Hematopoietic multipotent progenitor cell treated with erythropoietin and hydrocortisone succinate and interleukin-3 and kit ligand, for 4 days (in vitro differentiated cells): ENCODE measurements at regions not wholly inside any gene's neighbourhood (a gene's known extent, or its start where the extent isn't known, plus 50 kb on each side); places are given as distances from the start of the nearest gene placed in this dataset.
"Not testable (repeated sequence)": the region's sequence is repeated elsewhere in the genome, so short reads cannot be mapped to it uniquely, and the experiment has no call there.

ENCODE experiments used
- DNase-seq: peaks from one replicate; pipeline ENCODE4 v3.0.0-alpha.2; 2015

DNA sequence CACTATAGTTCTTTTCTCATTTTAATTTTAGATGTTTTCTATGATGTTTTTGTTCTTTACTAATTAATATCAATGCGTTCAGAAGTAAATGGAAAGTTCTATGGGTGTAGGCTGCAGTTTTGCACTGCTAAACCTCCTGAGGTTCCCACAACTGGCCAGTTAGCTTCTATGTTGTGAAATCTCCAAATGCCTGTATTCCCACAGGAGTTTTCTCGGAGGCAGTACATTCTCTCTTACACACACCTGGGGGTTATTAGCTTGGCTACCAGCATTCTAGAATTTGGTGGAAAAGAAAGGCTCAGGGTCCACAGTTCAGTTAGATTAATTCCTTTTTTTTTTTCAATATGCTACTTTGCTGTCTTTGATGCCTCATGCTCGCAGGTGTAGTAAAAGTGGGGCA, 216.9 kb upstream of the NRIP1 start:
- DNase-seq, result no peak

DNA sequence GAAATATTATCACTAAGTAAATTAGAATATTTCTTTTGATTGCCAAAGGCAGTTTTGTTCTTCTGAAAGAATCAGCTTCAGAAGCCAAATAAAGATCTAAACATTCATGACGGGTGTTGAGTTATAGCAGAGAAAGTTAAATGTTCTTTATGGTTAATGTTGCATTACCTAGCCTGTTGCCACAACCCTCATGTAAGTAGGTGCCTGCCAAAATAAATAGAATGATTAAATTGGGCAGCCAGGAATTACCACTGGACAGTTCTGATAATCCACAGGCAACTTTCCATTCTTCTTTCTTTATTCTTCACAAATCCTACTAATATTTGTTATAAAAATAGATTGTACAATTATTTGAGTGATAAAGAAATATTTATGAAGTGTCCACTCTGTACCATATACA, 217.9 kb upstream of the NRIP1 start:
- DNase-seq, result no peak

GRCh38 chr21:15283138-15283537, 218.3 kb upstream of the NRIP1 start:
- DNase-seq, result no peak

DNA sequence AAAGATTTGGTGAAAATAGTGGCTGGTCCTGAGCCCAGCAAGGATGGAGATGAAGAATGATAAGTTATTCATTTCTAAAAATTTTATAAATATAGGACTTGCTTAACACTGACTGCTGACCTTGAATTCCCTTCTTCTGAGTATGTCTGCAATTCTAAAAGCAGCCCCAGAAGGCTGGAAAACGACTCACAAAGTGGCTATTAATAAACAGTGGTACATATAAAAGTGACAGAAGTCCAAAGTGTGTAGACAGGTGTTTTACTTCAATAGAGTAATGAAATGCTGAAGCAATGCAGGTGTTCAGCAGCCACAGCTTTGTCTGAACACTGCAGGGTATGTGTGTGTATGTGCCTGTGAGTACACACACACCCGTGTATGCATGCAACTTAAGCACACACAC, 219.0 kb upstream of the NRIP1 start:
- DNase-seq, result no peak

- DNase-seq, result no peak
Observed at GRCh38 chr21:15285556-15285955, 220.8 kb upstream of the NRIP1 start.

DNA sequence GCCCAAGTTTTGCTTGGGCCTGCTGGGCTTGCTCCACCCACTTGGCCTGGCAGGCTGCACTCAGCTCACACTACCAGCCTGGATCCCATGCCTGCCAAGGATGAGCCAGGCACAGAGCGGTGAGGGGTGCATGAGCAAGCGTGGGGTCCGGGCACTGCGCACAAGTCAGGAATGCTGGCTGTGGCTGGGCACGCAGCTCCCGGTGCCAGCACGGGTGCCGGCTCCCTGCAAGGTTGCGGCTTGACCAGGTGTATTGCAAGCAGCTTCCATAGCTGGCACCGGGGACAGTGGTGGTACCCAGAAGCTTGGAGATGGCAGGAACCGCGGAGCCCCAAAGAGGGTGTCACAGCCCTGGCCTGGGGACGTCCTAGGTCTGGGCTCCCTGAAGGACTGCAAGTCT, 224.4 kb upstream of the NRIP1 start:
- DNase-seq, result no peak

DNA sequence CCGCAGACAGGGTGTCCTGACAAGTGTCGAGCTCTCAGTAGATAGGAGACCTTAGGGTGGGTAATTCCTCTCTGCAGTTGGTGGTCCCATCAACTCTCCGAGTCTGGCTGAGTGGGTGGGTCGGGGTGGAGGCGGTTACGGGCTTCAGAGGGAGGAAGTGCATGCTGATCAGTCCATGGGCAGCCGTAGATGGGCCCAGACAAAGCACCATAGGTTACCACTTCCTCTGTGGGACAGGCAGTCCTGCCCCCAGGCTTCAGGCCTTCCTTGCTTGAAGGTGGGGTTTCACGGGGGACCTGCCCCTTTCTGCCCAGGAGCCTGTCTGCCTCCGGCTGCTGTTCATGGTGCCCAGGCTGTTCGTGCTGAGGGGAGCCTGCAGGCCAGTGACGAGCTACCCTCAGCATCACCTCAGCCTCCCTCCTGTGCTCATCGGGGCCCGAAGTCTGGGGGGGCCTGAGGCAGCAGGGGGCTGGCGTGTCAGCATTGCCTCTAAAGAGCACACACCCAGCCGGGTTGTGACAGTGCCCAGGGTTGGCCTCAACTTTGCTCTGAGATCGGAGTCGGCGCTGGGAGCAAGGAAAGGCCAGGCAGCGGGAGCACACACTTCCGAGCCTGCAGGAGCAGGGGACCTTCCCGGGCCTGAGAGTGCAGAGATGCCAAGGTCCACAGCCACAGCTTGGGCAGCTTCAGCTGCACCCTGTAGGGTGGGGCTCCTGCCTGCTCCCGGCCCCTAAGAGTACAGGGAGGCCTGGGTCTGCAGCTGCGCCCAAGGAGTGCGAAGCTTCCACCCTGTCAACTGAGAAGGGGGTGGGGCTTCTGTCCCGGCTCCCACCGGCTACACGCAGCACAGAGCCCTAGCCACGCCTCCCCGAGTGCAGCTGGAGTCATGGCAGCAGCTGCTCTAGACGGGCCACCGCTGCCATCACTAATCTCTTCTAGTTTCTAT, 225.4 kb upstream of the NRIP1 start:
- no peak for DNase-seq

GRCh38 chr21:15291621-15292266, 226.9 kb upstream of the NRIP1 start:
- DNase-seq, result no peak

DNA sequence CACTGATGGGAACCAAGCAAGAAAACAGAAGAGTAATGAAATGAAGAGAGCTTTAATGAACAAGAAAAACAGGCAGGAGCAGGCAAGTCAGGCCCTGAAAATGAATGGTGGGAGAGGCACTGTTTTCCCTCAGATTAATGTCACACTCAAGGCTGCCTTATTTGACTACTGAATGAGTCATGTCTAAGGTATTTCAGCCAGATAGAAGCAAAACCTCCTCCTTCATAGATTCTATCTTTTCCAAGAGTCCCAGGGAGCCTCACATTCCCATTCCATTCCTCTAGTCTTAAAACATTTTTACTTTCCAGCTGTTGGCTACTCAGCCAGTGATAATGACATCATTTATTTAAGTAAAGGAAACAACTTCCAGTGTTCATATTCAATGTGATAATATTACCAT, 228.4 kb upstream of the NRIP1 start:
- no peak for DNase-seq

DNA sequence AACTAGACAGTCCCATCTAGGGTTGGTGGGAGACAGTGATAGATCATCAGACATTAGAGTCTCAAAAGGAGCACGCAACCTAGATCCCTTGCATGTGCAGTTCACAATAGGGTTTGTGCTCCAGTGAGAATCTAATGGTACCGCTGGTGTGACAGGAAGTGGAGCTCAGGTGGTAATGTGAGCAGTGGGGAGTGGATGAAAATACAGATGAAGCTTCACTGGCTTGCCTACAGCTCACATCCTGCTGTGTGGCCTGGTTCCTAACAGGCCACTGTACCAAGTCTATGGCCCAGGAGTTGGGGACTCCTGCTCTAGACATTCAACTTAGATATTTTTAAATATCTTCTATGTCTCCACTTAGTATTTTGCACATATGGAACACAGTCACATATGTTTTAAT, 231.1 kb upstream of the NRIP1 start:
- DNase-seq, result no peak

GRCh38 chr21:15297824-15298223, 233.0 kb upstream of the NRIP1 start:
- DNase-seq, result no peak

DNA sequence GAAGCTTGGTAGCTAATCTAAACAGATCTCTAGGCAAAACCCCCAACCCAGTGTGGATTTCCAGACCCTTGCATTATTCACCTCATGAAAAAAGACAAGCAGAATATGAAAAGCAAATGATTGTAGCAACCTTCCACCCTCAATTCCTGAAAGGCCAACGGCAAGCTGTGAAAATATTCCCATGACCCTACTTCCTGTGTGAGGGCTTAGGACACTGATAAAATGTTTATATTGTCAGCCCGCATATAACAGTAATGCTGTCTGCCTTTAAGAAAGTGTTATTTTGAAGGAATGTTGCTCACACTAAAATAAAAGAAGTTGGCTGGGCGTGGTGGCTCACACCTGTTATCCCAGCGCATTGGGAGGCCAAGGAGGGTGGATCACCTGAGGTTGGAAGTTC, 233.5 kb upstream of the NRIP1 start:
- DNase-seq, result no peak

DNA sequence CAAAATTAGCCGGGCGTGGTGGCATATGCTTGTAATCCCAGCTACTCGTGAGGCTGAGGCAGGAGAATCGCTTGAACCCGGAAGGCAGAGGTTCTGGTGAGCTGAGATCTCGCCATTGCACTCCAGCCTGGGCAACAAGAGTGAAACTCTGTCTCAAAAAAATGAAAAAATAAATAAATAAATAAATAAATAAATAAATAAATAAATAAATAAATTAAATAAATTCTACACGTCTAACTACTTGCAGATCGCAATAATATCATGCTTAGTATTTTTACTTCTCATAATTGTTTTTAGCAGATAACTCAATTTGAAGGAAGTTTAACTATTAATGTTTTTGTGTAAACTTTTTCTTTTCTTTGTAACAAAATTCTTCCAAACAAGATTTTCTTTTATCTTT, 234.0 kb upstream of the NRIP1 start:
- not testable (repeated sequence) for DNase-seq

DNA sequence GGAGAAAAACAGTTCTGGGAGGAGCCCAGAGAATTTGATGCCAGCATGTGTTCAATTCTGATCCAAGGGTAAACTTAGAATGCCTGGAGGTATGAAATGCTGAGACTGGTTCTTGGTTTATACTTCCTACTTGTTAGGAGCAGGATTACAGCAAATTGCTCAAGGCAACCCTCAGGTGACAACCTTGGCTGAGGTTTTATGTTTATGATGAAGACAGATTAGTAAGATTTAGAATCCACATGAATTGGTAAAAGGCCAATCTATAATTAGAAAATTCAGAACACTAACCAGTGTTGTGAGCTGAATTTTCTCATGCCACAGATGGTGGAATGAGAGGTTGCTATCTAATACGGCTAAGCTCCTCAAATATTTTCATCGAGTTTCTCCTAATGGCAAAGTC, 235.3 kb upstream of the NRIP1 start:
- no peak for DNase-seq

GRCh38 chr21:15301014-15301413, 236.2 kb upstream of the NRIP1 start:
- DNase-seq, result peak; percentile 47

DNA sequence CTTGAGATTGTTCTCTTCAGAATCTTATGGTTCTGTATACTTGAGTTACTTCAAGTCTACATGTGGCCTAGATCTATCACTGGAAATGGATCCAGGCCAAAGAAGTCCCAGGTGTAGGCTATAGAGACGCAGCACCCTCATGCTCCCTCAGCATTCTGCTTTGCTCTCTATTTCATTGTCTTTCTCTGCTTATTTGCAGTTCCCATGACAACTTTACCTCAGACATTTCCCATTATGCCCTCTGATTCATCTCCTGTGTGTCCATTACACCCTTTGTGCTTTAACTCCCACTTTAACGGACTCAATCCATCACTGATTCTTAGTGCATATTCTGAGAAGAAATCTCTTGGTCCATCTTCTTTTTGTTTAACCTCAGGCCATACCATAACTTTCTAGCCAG, 236.9 kb upstream of the NRIP1 start:
- DNase-seq, result no peak

- no peak for DNase-seq
Observed at GRCh38 chr21:15306271-15306670, 241.5 kb upstream of the NRIP1 start.

DNA sequence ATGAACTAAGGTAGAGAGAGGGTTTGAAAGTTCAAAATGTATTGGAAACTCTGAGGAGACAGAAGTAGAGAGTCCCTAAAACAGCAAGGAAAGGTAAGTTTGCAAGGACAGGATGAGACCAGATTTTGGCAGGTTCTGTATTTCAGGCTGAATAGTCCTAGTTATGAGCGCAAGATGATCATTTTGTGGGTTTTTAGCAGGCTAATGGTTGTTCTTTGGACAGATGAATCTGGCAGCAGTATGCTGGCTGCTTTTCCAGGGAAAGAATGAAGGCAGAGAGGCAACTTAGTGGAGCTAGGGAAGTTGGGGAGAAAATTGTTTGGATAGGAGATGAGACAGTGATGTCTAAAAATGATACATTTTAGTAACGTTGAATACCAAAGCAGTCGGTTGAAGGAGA, 243.5 kb upstream of the NRIP1 start:
- no peak for DNase-seq

GRCh38 chr21:15309022-15309590, 244.3 kb upstream of the NRIP1 start:
- DNase-seq, result no peak

DNA sequence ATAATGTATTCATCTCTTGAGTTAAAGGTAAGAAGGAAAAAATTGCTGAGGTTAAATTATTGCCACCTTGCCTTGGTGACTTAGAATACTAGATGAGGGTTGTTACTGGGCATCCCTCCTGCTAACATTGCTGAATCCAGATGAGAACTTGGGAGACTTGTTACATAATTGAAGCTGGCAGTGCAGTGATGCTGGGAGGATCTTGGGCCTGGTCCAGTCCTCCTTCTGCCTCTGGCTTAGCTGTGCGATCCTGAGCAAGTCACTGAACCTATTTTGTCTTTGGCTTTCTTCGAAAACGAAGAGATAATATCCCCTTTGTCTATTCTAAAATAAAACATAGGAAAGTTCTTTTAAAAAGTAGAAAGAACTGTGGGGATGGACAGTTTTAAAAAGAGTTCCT, 244.9 kb upstream of the NRIP1 start:
- no peak for DNase-seq

GRCh38 chr21:15311510-15311909, 246.7 kb upstream of the NRIP1 start:
- no peak for DNase-seq

DNA sequence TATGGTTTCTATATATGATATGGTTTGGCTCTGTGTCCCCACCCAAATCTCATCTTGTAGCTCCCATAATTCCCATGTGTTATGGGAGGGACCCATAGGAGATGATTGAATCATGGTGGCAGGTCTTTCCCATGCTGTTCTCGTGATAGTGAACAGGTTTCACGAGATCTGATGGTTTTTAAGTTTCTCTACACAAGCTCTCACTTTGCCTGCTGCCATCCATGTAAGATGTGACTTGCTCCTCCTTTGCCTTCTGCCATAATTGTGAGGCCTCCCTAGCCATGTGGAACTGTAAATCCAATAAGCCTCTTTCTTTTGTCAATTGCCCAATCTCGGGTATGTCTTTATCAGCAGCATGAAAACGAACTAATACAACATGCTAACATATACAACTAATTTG, 252.2 kb upstream of the NRIP1 start:
- not testable (repeated sequence) for DNase-seq

GRCh38 chr21:15319727-15320126, 254.9 kb upstream of the NRIP1 start:
- DNase-seq, result no peak

GRCh38 chr21:15324542-15324941, 259.7 kb upstream of the NRIP1 start:
- no peak for DNase-seq
